Trophoblast cell (in vitro differentiated cells and primary cell): ENCODE measurements at regions not wholly inside any gene's neighbourhood (a gene's known extent, or its start where the extent isn't known, plus 50 kb on each side); places are given as distances from the start of the nearest gene placed in this dataset.
"Not testable (repeated sequence)": the region's sequence is repeated elsewhere in the genome, so short reads cannot be mapped to it uniquely, and the experiment has no call there.

Source experiments
- DNase-seq, 2 donors: peaks; one replicate each; pipeline ENCODE4 v3.0.0-alpha.2; 2016
- H2AFZ ChIP-seq: 2 replicates; pipeline ENCODE4 v1.6.1; 2013; ENCODE audit warnings: low read length, moderate library complexity, mild to moderate bottlenecking; ENCODE audit not compliant: insufficient read depth, poor library complexity
- H2AK5ac ChIP-seq: 2 replicates; pipeline ENCODE4 v1.6.1; 2013; ENCODE audit warnings: mild to moderate bottlenecking, low read length
- H2BK120ac ChIP-seq: 2 replicates; pipeline ENCODE4 v1.6.1; 2013; ENCODE audit warnings: low read length, mild to moderate bottlenecking, moderate library complexity; ENCODE audit not compliant: insufficient read depth, poor library complexity
- H2BK12ac ChIP-seq: 2 replicates; pipeline ENCODE4 v1.6.1; 2013; ENCODE audit warnings: mild to moderate bottlenecking, low read length, moderate library complexity
- H2BK5ac ChIP-seq: 2 replicates; pipeline ENCODE4 v1.6.1; 2013; ENCODE audit warnings: low read length, low read depth, moderate library complexity, mild to moderate bottlenecking; ENCODE audit not compliant: poor library complexity
- H3K14ac ChIP-seq: 2 replicates; pipeline ENCODE4 v1.6.1; 2013; ENCODE audit warnings: mild to moderate bottlenecking, low read length
- H3K18ac ChIP-seq: 2 replicates; pipeline ENCODE4 v1.6.1; 2013; ENCODE audit warnings: mild to moderate bottlenecking, low read length
- H3K23ac ChIP-seq: 2 replicates; pipeline ENCODE4 v1.6.1; 2013; ENCODE audit warnings: low read length
- H3K27ac ChIP-seq: 2 replicates; pipeline ENCODE4 v1.5.1; 2013; ENCODE audit warnings: low read depth, mild to moderate bottlenecking, inconsistent platforms, low read length, moderate library complexity
- H3K27me3 ChIP-seq: 2 replicates; pipeline ENCODE4 v1.6.1; 2013; ENCODE audit warnings: inconsistent platforms, mild to moderate bottlenecking, low read length, moderate library complexity; ENCODE audit not compliant: insufficient read depth
- H3K36me3 ChIP-seq, 2 experiments: 1 replicate in 1 of 2; 2 replicates in 1 of 2; pipeline ENCODE4 v1.6.1; 2013; ENCODE audit warnings: low read length in 2 of 2, mild to moderate bottlenecking in 2 of 2, moderate library complexity in 1 of 2; ENCODE audit not compliant: insufficient read depth in 2 of 2, control insufficient read depth in 1 of 2
- H3K4ac ChIP-seq: 2 replicates; pipeline ENCODE4 v1.6.1; 2013; ENCODE audit warnings: low read depth, mild to moderate bottlenecking, low read length, moderate library complexity
- H3K4me1 ChIP-seq, 2 experiments: 1 replicate in 1 of 2; 2 replicates in 1 of 2; pipeline ENCODE4 v1.6.1; 2013; ENCODE audit warnings: low read length in 2 of 2, mild to moderate bottlenecking in 2 of 2, moderate library complexity in 1 of 2; ENCODE audit not compliant: insufficient read depth in 2 of 2, control insufficient read depth in 1 of 2
- H3K4me2 ChIP-seq: 2 replicates; pipeline ENCODE4 v1.6.1; 2013; ENCODE audit warnings: inconsistent platforms, mild to moderate bottlenecking, low read length, moderate library complexity
- H3K4me3 ChIP-seq: 2 replicates; pipeline ENCODE4 v1.5.1; 2013; ENCODE audit warnings: mild to moderate bottlenecking, low read depth, low read length, inconsistent platforms
- H3K79me1 ChIP-seq: one replicate; pipeline ENCODE4 v1.6.1; 2013; ENCODE audit warnings: low read length
- H3K79me2 ChIP-seq: 2 replicates; pipeline ENCODE4 v1.6.1; 2013; ENCODE audit warnings: low read length, mild to moderate bottlenecking; ENCODE audit not compliant: control insufficient read depth, insufficient read depth, poor library complexity
- H3K9ac ChIP-seq: 2 replicates; pipeline ENCODE4 v1.6.1; 2013; ENCODE audit warnings: mild to moderate bottlenecking, low read length
- H3K9me3 ChIP-seq: 2 replicates; pipeline ENCODE4 v1.6.1; 2013; ENCODE audit warnings: low read depth, mild to moderate bottlenecking, control low read depth, inconsistent platforms, low read length; ENCODE audit not compliant: insufficient read depth
- H4K12ac ChIP-seq: 2 replicates; pipeline ENCODE4 v1.6.1; 2013; ENCODE audit warnings: low read depth, mild to moderate bottlenecking, low read length, moderate library complexity
- H4K8ac ChIP-seq: 2 replicates; pipeline ENCODE4 v1.6.1; 2013; ENCODE audit warnings: low read depth, mild to moderate bottlenecking, low read length, moderate library complexity
- H4K91ac ChIP-seq: one replicate; pipeline ENCODE4 v1.6.1; 2013; ENCODE audit warnings: low read depth, mild to moderate bottlenecking, low read length, moderate library complexity
- WGBS: extraction: QIAGEN DNeasy Blood & Tissue Kit; methylation state at CpG from one replicate; pipeline ENCODE4 v1.1.7; 2013; ENCODE audit warnings: missing lambda C conversion rate; ENCODE audit not compliant: insufficient read length, insufficient coverage; ENCODE audit errors: extremely low coverage; 5-methylcytosine and 5-hydroxymethylcytosine counted together

GRCh38 chr7:76712926-76713325, 85.8 kb upstream of the POMZP3 start:
- not testable (repeated sequence) for H3K9me3 ChIP-seq, H3K4me2 ChIP-seq, H3K23ac ChIP-seq, H3K4me1 ChIP-seq, H4K12ac ChIP-seq, H3K14ac ChIP-seq, H2AFZ ChIP-seq, H3K36me3 ChIP-seq, H3K18ac ChIP-seq, H2BK12ac ChIP-seq, H3K4ac ChIP-seq, H2BK120ac ChIP-seq, H3K27ac ChIP-seq, H4K8ac ChIP-seq, H2BK5ac ChIP-seq, H2AK5ac ChIP-seq, H3K4me3 ChIP-seq, H3K9ac ChIP-seq, DNase-seq, H4K91ac ChIP-seq, H3K79me2 ChIP-seq, H3K79me1 ChIP-seq, H3K27me3 ChIP-seq
- WGBS = no CpG with 5 or more reads among the region's 3 CpGs

- not testable (repeated sequence) for H2BK120ac ChIP-seq, H3K36me3 ChIP-seq, DNase-seq, H4K12ac ChIP-seq, H3K14ac ChIP-seq, H3K79me1 ChIP-seq, H3K18ac ChIP-seq, H3K9me3 ChIP-seq, H3K79me2 ChIP-seq, H3K4me3 ChIP-seq, H3K27ac ChIP-seq, H2AK5ac ChIP-seq, H3K4ac ChIP-seq, H3K4me2 ChIP-seq, H2BK12ac ChIP-seq, H3K27me3 ChIP-seq, H2AFZ ChIP-seq, H2BK5ac ChIP-seq, H4K8ac ChIP-seq, H3K23ac ChIP-seq, H3K4me1 ChIP-seq, H3K9ac ChIP-seq, H4K91ac ChIP-seq
- no CpG with 5 or more reads among the region's 2 CpGs for WGBS
Measured at GRCh38 chr7:76711648-76712047, 84.6 kb upstream of the POMZP3 start.

- H3K27ac ChIP-seq, H3K18ac ChIP-seq, H4K8ac ChIP-seq, H2BK12ac ChIP-seq, H2AK5ac ChIP-seq, H3K79me2 ChIP-seq, H3K4me2 ChIP-seq, H2BK5ac ChIP-seq, H3K4me1 ChIP-seq, H3K27me3 ChIP-seq, H3K23ac ChIP-seq, H3K36me3 ChIP-seq, H3K4ac ChIP-seq, H3K14ac ChIP-seq, H2BK120ac ChIP-seq, H2AFZ ChIP-seq, H4K12ac ChIP-seq, H3K9me3 ChIP-seq, H4K91ac ChIP-seq, H3K4me3 ChIP-seq, H3K79me1 ChIP-seq, H3K9ac ChIP-seq: not testable (repeated sequence)
- WGBS = no CpG with 5 or more reads among the region's 1 CpG
- DNase-seq = peak; percentile 1 to 23
Measured at GRCh38 chr7:76709703-76710102, 82.6 kb upstream of the POMZP3 start.

- H3K4ac ChIP-seq, H3K18ac ChIP-seq, H2BK12ac ChIP-seq, H3K14ac ChIP-seq, H2BK120ac ChIP-seq, H3K79me1 ChIP-seq, H2AK5ac ChIP-seq, H3K9ac ChIP-seq, H2AFZ ChIP-seq, H4K12ac ChIP-seq, H3K79me2 ChIP-seq, H3K23ac ChIP-seq, H3K4me1 ChIP-seq, H4K91ac ChIP-seq, DNase-seq, H3K4me2 ChIP-seq, H3K4me3 ChIP-seq, H3K27me3 ChIP-seq, H3K9me3 ChIP-seq, H3K36me3 ChIP-seq, H2BK5ac ChIP-seq, H3K27ac ChIP-seq, H4K8ac ChIP-seq: not testable (repeated sequence)
- no CpG with 5 or more reads among the region's 2 CpGs for WGBS
Measured at GRCh38 chr7:76708446-76708845, 81.4 kb upstream of the POMZP3 start.

DNA sequence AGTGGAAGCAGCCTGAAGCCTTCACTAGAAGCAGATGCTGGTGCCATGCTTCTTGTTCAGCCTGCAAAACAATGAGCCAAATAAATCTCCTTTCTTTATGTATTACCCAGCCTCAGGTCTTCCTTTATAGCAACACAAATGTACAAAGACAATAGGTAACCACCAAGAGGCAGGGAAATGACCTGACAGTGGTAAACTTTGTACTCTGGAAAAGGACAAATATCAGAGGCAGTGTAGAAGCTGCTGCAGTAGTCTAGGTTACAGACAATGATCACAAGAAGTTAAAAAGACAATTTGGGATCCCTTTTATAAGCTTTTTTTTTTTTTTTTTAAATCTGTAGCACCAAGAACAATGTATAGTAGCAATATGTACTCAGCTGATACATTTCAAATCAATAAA, 76.7 kb upstream of the POMZP3 start:
- not testable (repeated sequence) for H3K4me1 ChIP-seq, H3K79me2 ChIP-seq, H4K91ac ChIP-seq, H2BK5ac ChIP-seq, H3K9me3 ChIP-seq, H3K14ac ChIP-seq, H3K27me3 ChIP-seq, H2BK120ac ChIP-seq, H3K4ac ChIP-seq, H4K8ac ChIP-seq, H4K12ac ChIP-seq, H3K18ac ChIP-seq, H2AFZ ChIP-seq, H3K23ac ChIP-seq, H2BK12ac ChIP-seq, H3K9ac ChIP-seq, H3K4me3 ChIP-seq, H3K27ac ChIP-seq, DNase-seq, H2AK5ac ChIP-seq, H3K79me1 ChIP-seq, H3K36me3 ChIP-seq, H3K4me2 ChIP-seq
